WTC11 (cell line): ENCODE measurements at regions not wholly inside any gene's neighbourhood (a gene's known extent, or its start where the extent isn't known, plus 50 kb on each side); places are given as distances from the start of the nearest gene placed in this dataset.

Source experiments
- CTCF ChIP-seq: fragments of 200-600 bp; IDR thresholded peaks from 2 replicates; pipeline ENCODE4 v1.8.0; 2022; ENCODE audit warnings: antibody characterized with exemption
- NR1H2 ChIP-seq: sonication (generic); formaldehyde crosslinking; IDR thresholded peaks from 2 replicates; pipeline ENCODE4 v1.9.0; 2021; ENCODE audit warnings: mild to moderate bottlenecking, moderate library complexity, missing genetic modification reagents

GRCh38 chr10:125233726-125234125 is 73.4 kb upstream of the CTBP2 start:
- TF ChIP-seq CTCF (no peak), NR1H2 (CRISPR knock-in tag) (no peak)
